HG03060 (cell line): ENCODE measurements at regions not wholly inside any gene's neighbourhood (a gene's known extent, or its start where the extent isn't known, plus 50 kb on each side); places are given as distances from the start of the nearest gene placed in this dataset.
"Not testable (repeated sequence)": the region's sequence is repeated elsewhere in the genome, so short reads cannot be mapped to it uniquely, and the experiment has no call there.

Source experiments
- ATAC-seq: cut with Tn5 transposase; IDR thresholded peaks from one replicate; pipeline ENCODE4 v1.9.1; 2021; ENCODE audit warnings: low read depth, moderate number of reproducible peaks; ENCODE audit not compliant: unreplicated experiment

DNA sequence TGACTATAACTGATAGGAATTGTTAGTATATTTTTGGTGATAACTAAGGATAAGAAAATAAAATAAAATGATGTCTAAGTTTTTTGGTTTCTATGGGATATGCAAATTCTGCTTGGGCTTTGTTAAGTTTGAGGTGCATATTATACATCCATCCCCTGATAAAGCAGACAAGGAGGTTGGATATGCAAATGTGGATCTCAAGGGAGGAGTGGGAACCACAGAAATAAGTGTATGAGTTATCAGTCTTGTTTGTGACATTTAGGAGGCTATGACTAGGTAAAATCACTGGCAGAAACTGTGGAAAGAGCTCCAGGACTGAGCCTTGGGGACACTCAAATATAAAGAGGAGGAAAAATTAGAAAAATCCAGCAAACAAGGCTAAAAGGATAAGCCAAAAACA is 719.4 kb downstream of the RERGL start:
- ATAC-seq: no peak

DNA sequence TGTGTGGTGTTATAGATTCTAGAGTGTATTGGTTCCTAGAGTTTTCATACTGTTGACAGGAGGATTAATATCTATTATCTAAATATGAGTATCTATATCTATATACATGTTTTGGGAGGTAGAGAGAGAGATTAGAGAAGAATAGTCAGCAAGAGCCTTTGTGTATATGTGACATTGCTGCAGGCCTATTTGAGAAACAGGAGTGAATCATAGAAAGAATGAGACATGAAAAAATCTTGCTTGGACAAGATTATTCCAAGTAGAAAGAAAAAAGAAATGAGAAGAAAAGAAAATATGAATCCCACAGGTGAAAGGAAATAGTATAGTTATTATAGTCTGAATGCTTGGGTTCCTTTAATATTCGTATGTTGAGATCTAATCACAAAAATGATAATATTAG is 720.4 kb downstream of the RERGL start:
- ATAC-seq: no peak

DNA sequence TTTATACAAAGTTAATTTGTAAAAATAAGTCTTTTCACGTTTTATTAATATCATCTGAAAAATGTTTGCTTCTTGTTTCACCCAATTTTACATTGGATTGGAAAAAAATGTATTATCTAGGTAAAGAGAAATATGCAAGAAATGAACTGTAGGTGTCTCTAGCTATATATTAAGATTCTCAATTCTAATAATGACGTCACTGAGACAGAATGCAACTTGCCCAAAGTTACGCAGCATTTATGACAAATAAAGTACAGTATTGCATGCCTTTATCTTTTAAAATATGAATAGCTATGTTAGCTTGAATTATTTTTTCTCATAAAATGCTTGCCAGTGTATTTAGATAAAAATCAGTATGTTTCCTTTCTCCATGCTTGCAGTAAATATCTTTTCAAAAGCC is 728.8 kb downstream of the RERGL start:
- no peak for ATAC-seq

DNA sequence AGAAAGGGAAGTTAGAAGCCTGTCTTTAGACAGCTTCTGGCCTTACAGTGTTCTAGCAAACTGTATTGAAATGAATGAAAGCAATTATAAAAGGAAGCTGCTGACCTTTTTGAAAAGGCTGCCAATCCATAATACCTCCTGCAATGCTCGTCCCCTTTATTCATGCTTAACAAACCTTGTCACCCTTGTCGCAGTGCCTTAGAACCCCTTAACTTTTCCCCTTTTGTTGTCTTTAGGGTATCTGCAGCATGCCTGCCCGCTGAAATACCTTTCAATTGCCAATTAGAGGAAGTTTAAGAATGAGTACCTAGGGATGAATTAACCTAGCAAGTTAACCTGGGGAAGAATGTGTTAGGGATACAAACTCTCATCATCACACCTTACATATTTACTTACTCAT is 731.2 kb downstream of the RERGL start:
- no peak for ATAC-seq

DNA sequence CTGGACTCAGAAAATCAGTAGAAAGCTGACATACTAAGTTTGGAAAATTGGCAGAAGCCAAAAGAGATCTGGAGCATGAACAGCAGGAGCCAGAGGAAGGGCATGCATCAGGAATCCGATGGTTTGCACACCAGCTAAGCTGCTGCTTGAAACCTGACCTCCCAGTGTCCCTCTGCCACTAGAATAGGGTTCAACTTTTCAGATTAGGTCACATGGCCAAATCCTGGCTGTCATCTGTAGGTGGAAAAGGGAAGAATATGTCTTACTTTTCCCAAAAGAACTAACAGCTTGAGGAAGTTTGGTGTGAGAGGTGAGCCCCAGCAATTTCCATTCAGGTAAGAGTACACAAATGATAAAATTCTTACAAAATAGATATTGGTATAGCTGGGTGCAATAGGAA is 732.6 kb downstream of the RERGL start:
- no peak for ATAC-seq

DNA sequence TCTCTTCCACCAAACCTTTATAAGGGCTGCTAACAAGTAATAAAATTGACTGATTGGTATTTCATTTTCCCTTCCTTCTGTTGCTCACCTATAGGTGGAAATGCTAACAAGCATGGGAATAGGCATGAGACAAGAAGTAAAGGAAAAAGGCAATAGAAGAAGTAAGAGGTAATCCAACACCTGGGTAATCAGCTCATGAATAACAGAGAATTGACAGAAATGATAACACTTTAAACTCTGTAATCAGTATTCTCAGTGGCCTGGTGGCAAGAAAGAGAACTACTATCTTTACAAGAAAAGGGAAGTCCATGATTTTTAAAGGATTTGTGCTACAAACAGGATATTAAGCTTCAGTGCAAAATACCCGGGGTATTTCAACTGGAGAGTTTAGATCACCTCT is 737.8 kb downstream of the RERGL start:
- ATAC-seq: no peak

DNA sequence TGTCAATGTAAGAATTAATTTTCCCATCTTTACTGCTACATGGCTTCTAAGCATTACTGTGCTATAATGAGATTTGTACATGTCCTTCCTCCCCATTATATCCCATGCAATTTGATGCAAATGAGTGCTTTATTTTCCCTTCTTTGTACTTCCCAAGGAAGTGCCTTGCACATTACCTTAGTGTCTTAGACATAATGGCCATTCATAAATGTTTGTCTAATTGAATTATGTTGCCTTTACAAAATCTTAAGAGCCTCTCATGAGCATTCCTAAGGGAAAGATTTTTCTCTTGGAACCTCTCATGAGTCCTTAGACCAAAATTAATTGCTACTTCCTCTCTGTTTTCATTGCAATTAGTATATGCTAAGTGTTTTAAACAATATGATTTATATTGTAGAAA is 741.7 kb downstream of the RERGL start:
- no peak for ATAC-seq

DNA sequence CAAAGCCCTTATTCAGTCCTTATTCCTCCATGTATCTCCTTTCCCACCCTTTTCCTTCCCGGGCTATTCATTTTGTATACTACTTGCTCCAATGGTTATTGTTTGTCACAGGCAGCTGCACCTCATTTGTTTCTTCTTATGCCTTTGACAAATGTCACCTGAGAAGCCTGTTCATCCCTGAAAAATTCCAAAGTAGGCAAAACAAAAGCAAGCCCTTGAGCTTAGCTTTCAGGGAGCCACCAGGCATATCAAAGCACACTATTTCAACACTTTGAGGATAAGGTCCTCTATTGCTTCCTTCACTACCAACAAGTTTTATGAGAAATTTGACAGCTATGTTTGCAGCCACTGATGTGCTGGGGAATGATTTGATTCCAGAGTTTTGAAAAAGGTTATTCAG is 738.7 kb upstream of the LMO3 start:
- ATAC-seq: no peak

DNA sequence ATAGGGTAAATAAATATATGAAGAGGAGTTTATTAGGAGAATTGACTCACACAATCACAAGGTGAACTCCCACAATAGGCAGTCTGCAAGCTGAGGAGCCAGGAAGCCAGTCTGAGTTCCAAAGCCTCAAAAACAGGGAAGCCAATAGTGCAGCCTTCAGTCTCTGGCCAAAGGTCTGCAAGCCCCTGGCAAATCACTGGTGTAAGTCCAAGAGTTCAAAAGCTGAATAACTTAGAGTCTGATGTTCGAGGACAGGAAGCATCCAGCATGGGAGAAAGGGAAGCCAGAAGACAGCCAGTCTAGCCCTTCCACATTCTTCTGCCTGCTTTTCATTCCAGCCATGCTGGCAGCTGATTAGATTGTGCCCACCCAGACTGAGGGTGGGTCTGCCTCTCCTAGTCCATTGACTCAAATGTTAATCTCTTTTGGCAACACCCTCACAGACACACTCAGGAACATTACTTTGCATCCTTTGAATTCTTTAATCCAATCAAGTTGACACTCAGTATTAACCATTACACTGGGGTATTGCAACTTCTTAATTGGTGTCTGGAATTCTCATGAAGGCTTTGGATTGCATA is 736.5 kb upstream of the LMO3 start:
- ATAC-seq: no peak

DNA sequence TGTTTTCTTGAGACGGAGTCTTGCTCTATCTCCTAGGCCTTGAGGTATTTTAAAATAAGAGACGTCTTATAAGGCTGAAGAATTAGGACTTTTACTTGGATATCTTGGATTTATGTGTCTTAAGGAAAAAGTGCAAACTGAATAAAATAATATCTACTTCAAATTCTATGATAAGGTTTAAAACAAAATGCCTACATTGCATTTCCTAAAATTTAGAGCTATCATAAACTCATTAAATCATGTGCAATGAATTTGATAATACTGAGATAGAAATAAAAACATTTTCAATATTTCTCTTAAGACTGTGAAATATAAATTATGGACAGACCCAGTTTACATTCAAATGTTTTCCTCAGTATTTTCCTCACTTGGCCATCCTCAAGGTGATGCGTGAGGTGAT is 729.5 kb upstream of the LMO3 start:
- no peak for ATAC-seq

DNA sequence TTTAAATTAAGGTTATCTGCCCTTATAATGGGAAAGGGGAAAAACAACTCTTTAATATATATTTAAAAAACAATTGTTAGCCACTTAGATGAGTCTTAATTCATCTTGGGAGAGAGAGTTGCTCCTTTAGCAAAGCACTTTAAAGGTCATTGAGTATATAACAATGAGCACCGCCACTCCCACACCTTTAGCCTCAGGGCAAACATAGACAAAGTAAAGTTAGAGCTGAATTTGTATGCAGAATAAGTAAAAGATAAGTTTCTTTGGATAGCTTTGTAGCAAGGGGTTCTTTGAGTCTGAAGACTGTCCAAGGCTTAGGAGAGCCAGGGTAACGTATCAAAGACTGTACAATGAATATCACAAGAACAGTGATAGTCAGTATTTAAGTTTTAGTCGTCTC is 728.8 kb upstream of the LMO3 start:
- ATAC-seq: no peak

DNA sequence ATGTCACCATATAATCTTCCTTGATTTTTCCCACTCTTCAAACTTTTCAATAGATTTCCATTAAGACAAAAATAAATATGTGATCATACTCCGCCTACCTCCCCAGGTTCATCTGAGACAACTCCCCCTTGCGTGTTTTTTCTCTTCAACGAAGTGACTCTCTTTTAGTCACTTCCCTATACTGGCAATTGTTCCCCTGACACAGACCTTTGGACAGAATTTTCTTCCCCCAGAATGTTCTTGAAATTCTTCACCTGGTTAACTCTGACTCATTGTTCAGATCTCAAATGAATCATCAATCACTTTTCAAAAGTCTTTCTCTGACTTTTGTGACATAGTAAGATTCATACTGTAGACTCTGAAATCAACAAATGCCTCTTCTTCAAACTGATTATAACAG is 727.3 kb upstream of the LMO3 start:
- no peak for ATAC-seq

DNA sequence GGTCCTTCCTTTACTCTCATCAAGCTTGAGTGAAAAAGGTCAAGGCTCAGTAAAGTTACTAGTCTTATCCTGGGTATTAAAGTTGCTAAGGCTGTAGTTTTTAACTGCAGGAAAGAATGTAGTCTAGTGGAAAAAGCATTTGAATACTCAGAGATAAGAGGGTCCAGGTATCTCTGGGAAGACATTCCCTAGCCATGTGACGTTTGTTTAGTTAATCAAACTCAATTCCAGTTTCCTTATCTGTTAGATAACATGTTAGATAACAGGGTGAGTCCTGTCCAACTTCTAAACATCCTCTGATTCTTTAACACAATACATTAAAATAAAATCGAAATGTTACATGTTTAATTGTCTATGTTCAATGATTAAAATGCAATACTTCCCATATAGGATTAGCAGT is 720.7 kb upstream of the LMO3 start:
- no peak for ATAC-seq

DNA sequence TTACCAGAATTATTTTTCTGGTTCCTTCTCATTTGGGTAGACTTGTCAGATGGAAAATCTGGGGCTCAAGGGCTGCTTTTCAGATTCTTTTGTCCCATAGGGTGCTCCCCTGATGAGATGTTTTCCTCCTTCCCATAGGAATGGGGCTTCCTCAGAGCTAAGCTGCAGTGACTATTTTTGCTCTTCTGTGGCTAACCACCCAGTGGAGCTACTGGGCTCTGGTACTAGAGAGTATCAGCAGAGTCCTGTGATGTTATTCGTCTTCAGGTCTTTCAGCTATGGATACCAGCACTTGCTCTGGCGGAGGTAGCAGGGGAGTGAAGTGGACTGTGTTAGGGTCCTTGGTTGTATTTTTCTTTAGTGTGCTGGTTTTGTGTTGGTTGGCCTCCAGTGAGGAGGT is 716.1 kb upstream of the LMO3 start:
- no peak for ATAC-seq

DNA sequence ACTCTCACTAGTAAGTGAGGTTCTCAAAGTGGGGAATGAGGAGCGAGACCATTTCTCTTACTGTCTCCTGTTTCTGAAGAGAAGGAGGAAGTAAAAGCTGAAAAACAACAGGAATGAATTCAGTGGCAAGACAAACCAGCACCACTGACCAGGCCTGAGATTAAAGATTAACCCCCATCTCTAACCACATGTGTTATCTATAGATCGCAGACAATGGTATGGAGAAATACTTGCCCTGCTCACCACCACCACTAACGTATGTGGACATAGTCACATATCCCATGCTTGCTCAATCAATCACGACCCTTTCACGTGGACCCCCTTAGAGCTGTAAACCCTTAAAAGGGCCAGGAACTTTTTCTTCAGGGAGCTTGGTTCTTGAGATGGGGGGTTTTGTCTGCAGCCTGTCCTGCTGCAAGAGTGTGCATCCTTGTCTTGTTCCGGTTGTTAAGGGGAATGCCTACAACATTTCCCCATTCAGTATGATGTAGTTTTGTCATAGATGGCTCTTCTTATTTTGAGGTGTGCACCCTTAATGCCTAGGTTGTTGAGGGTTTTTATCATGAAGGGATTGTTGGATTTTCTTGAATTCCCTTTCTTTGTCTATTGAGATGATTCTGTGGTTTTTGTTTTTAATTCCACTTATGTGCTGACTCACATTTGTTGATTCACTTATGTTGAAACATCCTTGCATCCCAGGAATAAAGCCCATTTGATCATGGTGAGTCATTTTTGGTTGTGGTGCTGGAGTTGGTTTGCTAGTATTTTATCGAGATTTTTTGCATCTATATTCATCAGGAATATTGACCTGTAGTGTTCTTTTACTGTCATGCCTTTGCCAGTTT is 698.8 kb upstream of the LMO3 start:
- ATAC-seq: no peak

DNA sequence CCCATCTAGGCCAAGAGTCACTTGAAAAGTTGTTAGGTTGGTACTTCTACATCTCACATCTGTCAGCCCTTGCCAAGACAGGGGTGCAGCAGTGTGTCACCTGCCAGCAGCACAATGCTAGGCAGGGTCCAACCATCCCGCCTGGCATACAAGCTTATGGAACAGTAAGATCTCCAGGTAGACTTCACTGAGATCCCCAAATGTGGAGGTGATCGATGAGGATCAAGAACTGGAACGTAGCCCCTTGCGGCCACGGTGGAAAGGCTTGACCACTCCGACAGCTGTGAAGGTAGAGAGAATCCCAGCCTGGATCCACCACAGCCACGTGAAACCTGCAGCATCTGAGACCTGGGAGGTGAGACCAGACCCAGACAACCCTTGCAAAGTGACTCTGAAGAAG is 696.0 kb upstream of the LMO3 start:
- ATAC-seq: no peak

DNA sequence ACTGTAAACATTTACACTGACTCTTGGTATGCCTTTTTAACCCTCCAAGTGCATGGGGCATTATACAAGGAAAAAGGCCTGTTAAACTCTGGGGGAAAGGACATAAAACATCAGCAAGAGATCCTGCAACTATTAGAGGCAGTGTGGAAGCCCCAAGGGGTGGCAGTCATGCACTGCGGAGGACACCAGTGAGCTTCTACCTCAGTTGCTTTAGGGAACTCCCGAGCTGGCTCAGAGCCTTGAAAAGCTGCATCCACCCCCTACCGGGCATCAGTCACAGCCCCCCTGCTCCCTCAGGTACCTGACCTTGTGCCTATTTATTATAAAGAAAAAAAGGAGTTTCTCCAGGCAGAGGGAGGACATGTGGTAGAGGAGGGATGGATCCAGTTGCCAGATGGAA is 695.6 kb upstream of the LMO3 start:
- ATAC-seq: no peak

DNA sequence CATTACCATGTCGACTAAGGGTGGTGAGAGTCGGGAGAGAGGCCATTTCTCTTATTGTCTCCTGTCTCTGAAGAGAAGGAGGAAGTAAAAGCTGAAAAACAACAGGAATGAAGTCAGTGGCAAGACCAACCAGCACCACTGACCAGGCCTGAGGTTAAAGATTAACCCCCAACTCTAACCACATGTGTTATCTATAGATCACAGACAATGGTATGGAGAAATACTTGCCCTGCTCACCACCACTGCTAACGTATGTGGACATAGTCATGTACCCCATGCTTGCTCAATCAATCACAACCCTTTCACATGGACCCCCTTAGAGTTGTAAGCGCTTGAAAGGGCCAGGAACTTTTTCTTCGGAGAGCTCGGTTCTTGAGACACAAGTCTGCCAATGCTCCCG is 690.9 kb upstream of the LMO3 start:
- ATAC-seq: no peak

DNA sequence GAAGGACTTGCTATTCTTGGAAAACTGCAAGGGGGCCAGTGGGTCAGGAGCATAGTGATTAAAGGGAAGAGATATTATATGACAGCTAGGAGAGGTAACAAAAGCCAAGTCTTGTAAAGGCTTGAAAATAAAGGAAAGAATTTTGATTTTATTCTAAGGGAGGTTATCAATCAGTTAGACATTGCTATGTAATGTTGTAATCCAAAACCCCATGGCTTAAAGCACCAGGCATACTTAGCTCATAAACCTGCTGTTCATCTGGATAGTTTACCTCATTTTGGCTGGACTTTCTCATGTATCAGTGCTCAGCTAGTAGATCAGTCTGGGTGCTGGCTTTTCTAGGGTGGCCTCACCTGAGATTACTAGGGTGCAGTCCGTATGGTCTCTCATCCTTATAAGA is 680.9 kb upstream of the LMO3 start:
- ATAC-seq: no peak

DNA sequence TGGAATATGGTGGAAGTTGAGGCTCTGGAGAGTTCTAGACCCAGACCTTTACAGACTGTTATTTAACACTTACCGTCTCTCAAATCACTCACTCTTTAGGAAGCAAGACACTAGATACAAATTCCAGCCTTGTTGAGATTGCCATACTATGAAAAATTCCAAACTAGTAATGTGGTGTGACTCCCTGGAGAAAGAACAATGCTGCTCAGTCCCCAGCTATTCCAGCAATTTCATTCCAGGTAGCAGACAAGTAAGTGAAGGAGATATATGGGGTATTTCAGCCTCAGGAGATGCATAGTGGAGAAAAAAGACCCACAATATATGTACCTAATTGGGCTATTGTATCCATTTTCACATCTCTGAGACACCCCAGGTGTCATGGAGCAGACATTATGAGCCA is 678.9 kb upstream of the LMO3 start:
- ATAC-seq: no peak

DNA sequence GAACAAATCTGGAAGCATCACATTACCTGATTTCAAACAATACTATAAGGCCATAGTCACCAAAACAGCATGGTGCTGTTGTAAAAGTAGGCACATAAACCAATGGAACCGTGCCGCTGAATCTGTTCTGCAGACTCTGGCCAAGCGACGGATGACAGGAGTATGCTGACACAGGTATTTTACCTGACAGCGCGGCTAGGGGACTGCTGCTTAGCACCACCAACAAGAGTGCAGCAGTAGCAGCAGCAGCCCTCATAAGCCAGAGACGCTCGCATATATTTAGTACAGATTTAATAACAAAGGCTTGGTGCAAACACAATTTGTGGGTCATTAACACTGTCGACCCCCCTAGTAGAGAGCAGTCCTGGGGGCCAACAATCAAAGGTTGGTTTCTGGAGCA is 677.6 kb upstream of the LMO3 start:
- ATAC-seq: no peak

DNA sequence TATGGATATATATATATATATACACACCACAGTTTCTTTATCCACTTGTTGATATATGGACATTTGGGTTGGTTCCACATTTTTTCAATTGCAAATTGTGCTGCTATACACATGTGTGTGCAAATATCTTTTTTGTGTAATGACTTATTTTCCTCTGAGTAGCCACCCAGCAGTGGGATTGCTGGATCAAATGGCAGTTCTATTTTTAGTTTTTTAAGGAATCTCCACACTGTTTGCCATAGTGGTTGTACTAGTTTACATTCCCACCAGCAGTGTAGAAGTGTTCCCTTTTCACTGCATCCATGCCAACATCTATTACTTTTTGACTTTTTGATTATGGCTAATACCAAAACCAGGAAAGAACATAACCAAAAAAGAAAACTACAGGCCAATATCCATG is 676.2 kb upstream of the LMO3 start:
- not testable (repeated sequence) for ATAC-seq

DNA sequence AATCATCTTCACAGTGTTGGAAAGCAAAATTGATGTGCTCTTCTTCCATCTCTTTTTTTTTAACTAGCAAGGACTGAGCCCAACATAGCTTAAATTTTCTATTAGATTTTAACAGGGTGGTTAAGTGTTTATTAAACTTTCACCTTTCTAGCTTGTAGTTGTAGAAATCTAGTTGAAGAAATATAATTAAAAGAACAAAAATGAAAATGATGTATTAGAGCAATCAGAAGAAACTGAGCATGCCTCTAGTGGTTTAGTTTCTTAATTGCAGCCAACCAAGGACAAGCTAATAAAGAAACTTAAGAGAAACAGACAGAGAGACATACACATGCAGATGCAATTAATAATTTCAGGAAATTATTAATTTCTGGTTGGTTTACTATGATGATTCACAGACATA is 673.0 kb upstream of the LMO3 start:
- ATAC-seq: no peak
